ENCODE measurements at regions not wholly inside any gene's neighbourhood (a gene's known extent, or its start where the extent isn't known, plus 50 kb on each side); places are given as distances from the start of the nearest gene placed in this dataset.

DNA sequence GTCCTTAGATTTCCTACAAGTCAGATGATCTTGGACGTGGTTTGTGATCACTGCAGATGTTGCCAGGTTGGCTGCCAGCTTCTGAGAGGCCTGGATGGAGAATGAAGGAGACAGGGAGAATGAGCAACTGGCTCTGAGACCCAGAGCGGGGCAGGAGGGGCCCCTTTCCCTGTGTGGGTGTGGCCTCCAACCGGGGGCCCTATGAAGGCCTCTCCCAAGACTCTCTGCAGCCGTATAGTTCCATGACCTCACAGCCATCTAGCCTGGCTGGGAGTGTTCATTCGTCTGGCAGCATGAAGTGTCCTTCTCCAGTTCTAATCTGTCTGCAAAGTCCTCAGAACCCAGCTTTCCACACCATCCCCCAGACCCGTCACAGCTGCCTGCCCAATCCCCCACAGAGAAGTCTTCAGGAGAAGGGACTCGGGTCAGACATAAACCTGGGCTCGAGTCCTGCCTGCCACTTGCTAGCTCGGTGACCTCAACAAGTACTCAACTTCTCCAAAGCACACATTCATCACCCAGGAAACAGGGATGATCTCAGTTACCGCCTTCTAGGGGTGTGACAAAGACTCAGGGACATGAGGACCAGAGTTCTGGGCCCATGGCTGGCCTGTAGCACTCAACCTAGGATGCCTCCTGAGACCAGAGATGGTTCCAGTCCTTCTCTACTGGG lies 122.6 kb downstream of the EDN3 start:
- H3K27me3 ChIP-seq (replicated peaks in 1 of 4; ENCODE audit: control insufficient read depth in 3 of 4, extremely low read depth in 1 of 4, insufficient read depth in 3 of 4, low read length in 3 of 4), result 0 out of 7 replicates have a peak, but pooled peaks cover 0 to 2% (median 0%) of the 10 kb centered on the region in 4 experiments
- no peak overlapping the region for H2BK120ac ChIP-seq (replicated peaks; ENCODE audit: low read depth, low read length)
- no peak overlapping the region for H2BK12ac ChIP-seq (ENCODE audit: low read depth, low read length)
- H3K9me3 ChIP-seq (ENCODE audit: insufficient read depth in 2 of 2, low read depth in 1 of 2, low read length in 1 of 2), result no peaks in the 10 kb centered on the region
- no peaks in the 10 kb centered on the region for H3K79me1 ChIP-seq (ENCODE audit: low read depth, low read length)
- DNase-seq (ENCODE audit: low read depth in 1 of 2, low spot score in 2 of 2) (no peak), FAIRE-seq (no peak)
- no peak overlapping the region for H3K4ac ChIP-seq (replicated peaks; ENCODE audit: insufficient read length, low read depth, low read length)
- ChIA-PET CTCF (ENCODE audit: partially characterized antibody) (interaction anchor here (1.3 to 1.8 kb wide), 3 partner anchors 10 to 19 kb away, joined by 3 to 5 read pairs (median 4); no protein-coding TSS in a partner anchor), POLR2A (ENCODE audit: partially characterized antibody) (no interaction called here)
- no peak overlapping the region for H3K9ac ChIP-seq (replicated peaks in 1 of 4; ENCODE audit: extremely low read depth in 1 of 4, low read depth in 3 of 4, low read length in 3 of 4)
- no peak overlapping the region for H3K18ac ChIP-seq (ENCODE audit: extremely low read depth, low read length)
- no peak overlapping the region for H3K14ac ChIP-seq (ENCODE audit: insufficient read length)
- no peak overlapping the region for H2BK5ac ChIP-seq (ENCODE audit: low read depth, low read length)
- no peak overlapping the region for H4K91ac ChIP-seq (replicated peaks; ENCODE audit: insufficient read length, low read length)
- no peak overlapping the region for H3K23ac ChIP-seq (ENCODE audit: insufficient read length)
- no peak overlapping the region for H4K5ac ChIP-seq (ENCODE audit: insufficient read length, low read depth, low read length)
- no peaks in the 10 kb centered on the region for H3K36me3 ChIP-seq (ENCODE audit: control insufficient read depth in 2 of 4, insufficient read depth in 4 of 4, low read length in 3 of 4)
- no peaks in the 10 kb centered on the region; the same call in 1 of the 2 replicates for H3K23me2 ChIP-seq (ENCODE audit: low read depth, low read length)
- H3K56ac ChIP-seq (replicated peaks; ENCODE audit: insufficient read length, low read depth, low read length), result no peak overlapping the region
- no peak overlapping the region for H2BK15ac ChIP-seq (ENCODE audit: low read length)
- peak overlapping the region; percentile 58; the same call in 1 of the 2 replicates for H4K8ac ChIP-seq (ENCODE audit: extremely low read depth, insufficient read depth, low read length)
- H2AFZ ChIP-seq (ENCODE audit: low read length), result no peak overlapping the region
- no peaks in the 10 kb centered on the region for H3K4me1 ChIP-seq (replicated peaks in 1 of 4; ENCODE audit: control insufficient read depth in 3 of 4, insufficient read depth in 4 of 4, low read length in 3 of 4)
- H3K4me2 ChIP-seq (ENCODE audit: insufficient read depth in 1 of 2, low read depth in 2 of 2, low read length in 2 of 2), result no peak overlapping the region
- no peaks in the 10 kb centered on the region for H4K20me1 ChIP-seq (replicated peaks in 1 of 2; ENCODE audit: control insufficient read depth in 1 of 2, insufficient read depth in 2 of 2, low read length in 2 of 2)
- 95% methylated on average over 9 of the region's 10 CpGs; no CpG with 5 or more reads in 1 of the 2 experiments for WGBS, 2 experiments (ENCODE audit: extremely low coverage in 1 of 2, insufficient coverage in 1 of 2, insufficient read length in 1 of 2, insufficient replicate concordance in 2 of 2, low coverage in 1 of 2, low lambda C conversion rate in 2 of 2, missing lambda C conversion rate in 1 of 2)
- no peak overlapping the region for H2BK20ac ChIP-seq (ENCODE audit: low read length)
- H3K27ac ChIP-seq (ENCODE audit: low read depth, low read length), result no peak overlapping the region
- H3K79me2 ChIP-seq (ENCODE audit: control insufficient read depth in 1 of 2, insufficient read depth in 2 of 2, low read length in 2 of 2), result no peaks in the 10 kb centered on the region
- H3K4me3 ChIP-seq (ENCODE audit: extremely low read depth in 1 of 4, insufficient read depth in 2 of 4, low read depth in 3 of 4, low read length in 4 of 4), result no peak overlapping the region
- no peak overlapping the region for H2AK5ac ChIP-seq (ENCODE audit: low read depth, low read length)
- TF ChIP-seq CEBPB (IDR thresholded peaks at IDR 0.05; ENCODE audit: low read depth, low read length), result no peak
- TF ChIP-seq TAF7 (optimal IDR thresholded peaks at IDR 0.05; ENCODE audit: borderline replicate concordance, low read depth, low read length), result no peak
- no peak for TF ChIP-seq POLR2AphosphoS5 (IDR thresholded peaks at IDR 0.05; ENCODE audit: low read depth, low read length)
- TF ChIP-seq SP2 (IDR thresholded peaks at IDR 0.05; ENCODE audit: low read length), result no peak
- TF ChIP-seq POU5F1 (IDR thresholded peaks at IDR 0.05; ENCODE audit: low read depth, low read length), result no peak
- no peak for TF ChIP-seq GTF2F1 (IDR thresholded peaks at IDR 0.05; ENCODE audit: borderline replicate concordance, low read depth, low read length)
- no peak for TF ChIP-seq KDM4A (IDR thresholded peaks at IDR 0.05; ENCODE audit: low read depth, low read length, severe bottlenecking)
- TF ChIP-seq TBP (IDR thresholded peaks at IDR 0.05; ENCODE audit: low read depth, low read length), result no peak
- no peak for TF ChIP-seq PHF8 (conservative IDR thresholded peaks at IDR 0.05; ENCODE audit: low read depth, low read length)
